22Rv1 (cell line): ENCODE measurements at regions not wholly inside any gene's neighbourhood (a gene's known extent, or its start where the extent isn't known, plus 50 kb on each side); places are given as distances from the start of the nearest gene placed in this dataset.

Experiments
- ZFX ChIP-seq: fragments of 450-650 bp; IDR thresholded peaks from 2 replicates; pipeline ENCODE4 v1.6.1; 2017; ENCODE audit warnings: antibody characterized with exemption, borderline replicate concordance
- TF ChIP-seq, protein P1 (sequence below): fragments of 450-650 bp; IDR thresholded peaks from 2 replicates; pipeline ENCODE4 v1.5.1; 2017; ENCODE audit warnings: mild to moderate bottlenecking

DNA sequence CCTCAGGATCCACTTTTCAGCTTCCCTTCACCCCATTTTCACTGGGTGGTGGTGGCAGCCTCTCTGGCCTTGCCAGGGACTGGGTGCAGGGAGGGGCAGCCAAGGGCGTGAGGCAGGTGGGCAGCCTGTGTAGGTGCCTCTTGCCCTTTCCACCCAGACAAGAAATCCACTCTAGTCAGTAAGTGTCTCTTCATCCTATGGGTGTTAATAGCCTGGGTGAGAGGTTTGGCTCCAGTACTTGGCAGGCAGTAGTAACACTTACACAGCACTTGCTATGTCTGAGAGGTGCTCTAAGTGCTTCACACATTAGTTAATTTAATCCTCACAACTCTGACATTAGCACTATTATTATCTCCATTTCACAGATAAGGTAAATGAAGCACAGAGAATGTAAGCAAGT is 171.9 kb downstream of the EMP1 start:
- TF ChIP-seq, protein P1, sequence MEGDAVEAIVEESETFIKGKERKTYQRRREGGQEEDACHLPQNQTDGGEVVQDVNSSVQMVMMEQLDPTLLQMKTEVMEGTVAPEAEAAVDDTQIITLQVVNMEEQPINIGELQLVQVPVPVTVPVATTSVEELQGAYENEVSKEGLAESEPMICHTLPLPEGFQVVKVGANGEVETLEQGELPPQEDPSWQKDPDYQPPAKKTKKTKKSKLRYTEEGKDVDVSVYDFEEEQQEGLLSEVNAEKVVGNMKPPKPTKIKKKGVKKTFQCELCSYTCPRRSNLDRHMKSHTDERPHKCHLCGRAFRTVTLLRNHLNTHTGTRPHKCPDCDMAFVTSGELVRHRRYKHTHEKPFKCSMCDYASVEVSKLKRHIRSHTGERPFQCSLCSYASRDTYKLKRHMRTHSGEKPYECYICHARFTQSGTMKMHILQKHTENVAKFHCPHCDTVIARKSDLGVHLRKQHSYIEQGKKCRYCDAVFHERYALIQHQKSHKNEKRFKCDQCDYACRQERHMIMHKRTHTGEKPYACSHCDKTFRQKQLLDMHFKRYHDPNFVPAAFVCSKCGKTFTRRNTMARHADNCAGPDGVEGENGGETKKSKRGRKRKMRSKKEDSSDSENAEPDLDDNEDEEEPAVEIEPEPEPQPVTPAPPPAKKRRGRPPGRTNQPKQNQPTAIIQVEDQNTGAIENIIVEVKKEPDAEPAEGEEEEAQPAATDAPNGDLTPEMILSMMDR, result no peak
- TF ChIP-seq ZFX, result no peak
